ENCODE measurements at regions not wholly inside any gene's neighbourhood (a gene's known extent, or its start where the extent isn't known, plus 50 kb on each side); places are given as distances from the start of the nearest gene placed in this dataset.
"Not testable (repeated sequence)": the region's sequence is repeated elsewhere in the genome, so short reads cannot be mapped to it uniquely, and the experiment has no call there.

GRCh38 chr5:15282611-15283010, 217.4 kb upstream of the FBXL7 start:
- no peak overlapping the region for H3K4me3 ChIP-seq (ENCODE audit: control extremely low read depth in 1 of 5, extremely low read depth in 1 of 5, insufficient read depth in 1 of 5, low read depth in 2 of 5, low read length in 4 of 5)
- no peak for ATAC-seq (ENCODE audit: low read depth)
- H3K4me1 Mint-ChIP-seq = no peaks in the 10 kb centered on the region
- H3K9ac ChIP-seq (ENCODE audit: low read length) = no peak overlapping the region
- TF ChIP-seq EZH2 (IDR thresholded peaks at IDR 0.05; ENCODE audit: borderline replicate concordance, insufficient read depth, low read depth, low read length, poor library complexity, severe bottlenecking) = no peak
- no peak for TF ChIP-seq CTCF (IDR thresholded peaks at IDR 0.05)
- no peaks in the 10 kb centered on the region for H3K79me2 ChIP-seq (ENCODE audit: control insufficient read depth, insufficient read depth, low read length)
- no peaks in the 10 kb centered on the region for H3K36me3 ChIP-seq (replicated peaks in 1 of 2; ENCODE audit: control extremely low read depth in 1 of 2, control insufficient read depth in 1 of 2, extremely low read depth in 1 of 2, insufficient read depth in 2 of 2, low read length in 1 of 2)
- H3K9me3 Mint-ChIP-seq (ENCODE audit: insufficient read depth) = no peaks in the 10 kb centered on the region
- H3K4me3 Mint-ChIP-seq = no peak overlapping the region
- H2AFZ ChIP-seq (ENCODE audit: insufficient read depth, low read depth, low read length, poor library complexity, severe bottlenecking) = no peak overlapping the region
- H3K27me3 ChIP-seq (replicated peaks in 1 of 4; ENCODE audit: control extremely low read depth in 1 of 4, control insufficient read depth in 3 of 4, insufficient read depth in 4 of 4, low read length in 3 of 4) = no peaks in the 10 kb centered on the region
- no peaks in the 10 kb centered on the region for H3K27me3 Mint-ChIP-seq
- intact Hi-C loops (cut with micrococcal nuclease) = no loop called here
- H4K20me1 ChIP-seq (ENCODE audit: control insufficient read depth, insufficient read depth, low read length, poor library complexity, severe bottlenecking) = no peaks in the 10 kb centered on the region
- CTCF ChIA-PET = no interaction called here
- H3K27ac Mint-ChIP-seq = no peak overlapping the region
- no peak overlapping the region for H3K4me2 ChIP-seq (replicated peaks; ENCODE audit: low read depth, low read length, poor library complexity, severe bottlenecking)
- no peaks in the 10 kb centered on the region for H3K4me1 ChIP-seq (ENCODE audit: control insufficient read depth in 2 of 2, insufficient read depth in 2 of 2, low read length in 2 of 2)
- WGBS (ENCODE audit: insufficient coverage) = no CpG with 5 or more reads among the region's 2 CpGs
- POLR2A ChIA-PET = no interaction called here
- H3K27ac ChIP-seq (ENCODE audit: low read length in 2 of 2) = no peak overlapping the region
- DNase-seq = no peak
- H3K9me3 ChIP-seq (ENCODE audit: control extremely low read depth in 1 of 3, control insufficient read depth in 2 of 3, insufficient read depth in 1 of 3, low read length in 2 of 3) = peaks cover 0 to 3% (median 0%) of the 10 kb centered on the region in 3 donors

GRCh38 chr5:15271596-15271995, 228.4 kb upstream of the FBXL7 start:
- H3K27me3 ChIP-seq (replicated peaks in 1 of 4; ENCODE audit: control extremely low read depth in 1 of 4, control insufficient read depth in 3 of 4, insufficient read depth in 4 of 4, low read length in 3 of 4); H3K79me2 ChIP-seq (ENCODE audit: control insufficient read depth, insufficient read depth, low read length); ATAC-seq (ENCODE audit: low read depth); H3K4me2 ChIP-seq (replicated peaks; ENCODE audit: low read depth, low read length, poor library complexity, severe bottlenecking); H3K27ac Mint-ChIP-seq; H3K9me3 ChIP-seq (ENCODE audit: control extremely low read depth in 1 of 3, control insufficient read depth in 2 of 3, insufficient read depth in 1 of 3, low read length in 2 of 3); POLR2A ChIA-PET; H2AFZ ChIP-seq (ENCODE audit: insufficient read depth, low read depth, low read length, poor library complexity, severe bottlenecking); H3K27ac ChIP-seq (ENCODE audit: low read length in 2 of 2); DNase-seq; H4K20me1 ChIP-seq (ENCODE audit: control insufficient read depth, insufficient read depth, low read length, poor library complexity, severe bottlenecking); H3K4me3 ChIP-seq (ENCODE audit: control extremely low read depth in 1 of 5, extremely low read depth in 1 of 5, insufficient read depth in 1 of 5, low read depth in 2 of 5, low read length in 4 of 5); H3K4me1 ChIP-seq (ENCODE audit: control insufficient read depth in 2 of 2, insufficient read depth in 2 of 2, low read length in 2 of 2); intact Hi-C loops (cut with micrococcal nuclease); H3K4me3 Mint-ChIP-seq; H3K36me3 ChIP-seq (replicated peaks in 1 of 2; ENCODE audit: control extremely low read depth in 1 of 2, control insufficient read depth in 1 of 2, extremely low read depth in 1 of 2, insufficient read depth in 2 of 2, low read length in 1 of 2); H3K4me1 Mint-ChIP-seq; H3K27me3 Mint-ChIP-seq; CTCF ChIA-PET; H3K9me3 Mint-ChIP-seq (ENCODE audit: insufficient read depth); H3K9ac ChIP-seq (ENCODE audit: low read length): not testable (repeated sequence)
- 68% methylated on average over 9 of the region's 9 CpGs for WGBS (ENCODE audit: insufficient coverage)

Data from B cell (primary cell).